ENCODE measurements at regions not wholly inside any gene's neighbourhood (a gene's known extent, or its start where the extent isn't known, plus 50 kb on each side); places are given as distances from the start of the nearest gene placed in this dataset.

DNA sequence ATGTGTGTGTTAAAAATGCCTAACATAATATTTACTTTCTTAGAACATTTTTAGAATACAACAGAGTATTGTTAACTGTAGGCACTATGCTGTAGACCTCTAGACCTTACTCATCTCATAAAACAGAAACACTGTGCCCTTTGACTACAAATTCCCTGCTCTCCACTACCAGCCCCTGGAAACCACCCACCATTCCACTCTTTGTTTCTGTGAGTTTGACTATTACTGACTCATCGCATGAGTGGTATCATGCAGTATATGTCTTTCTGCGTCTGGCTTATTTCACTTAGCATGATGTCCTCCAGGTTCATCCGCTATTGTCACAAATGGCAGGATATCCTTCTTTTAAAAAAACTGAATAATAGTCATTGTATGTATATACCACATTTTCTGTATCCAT, 216.7 kb upstream of the CFAP20DC start:
- TF ChIP-seq, protein P1, sequence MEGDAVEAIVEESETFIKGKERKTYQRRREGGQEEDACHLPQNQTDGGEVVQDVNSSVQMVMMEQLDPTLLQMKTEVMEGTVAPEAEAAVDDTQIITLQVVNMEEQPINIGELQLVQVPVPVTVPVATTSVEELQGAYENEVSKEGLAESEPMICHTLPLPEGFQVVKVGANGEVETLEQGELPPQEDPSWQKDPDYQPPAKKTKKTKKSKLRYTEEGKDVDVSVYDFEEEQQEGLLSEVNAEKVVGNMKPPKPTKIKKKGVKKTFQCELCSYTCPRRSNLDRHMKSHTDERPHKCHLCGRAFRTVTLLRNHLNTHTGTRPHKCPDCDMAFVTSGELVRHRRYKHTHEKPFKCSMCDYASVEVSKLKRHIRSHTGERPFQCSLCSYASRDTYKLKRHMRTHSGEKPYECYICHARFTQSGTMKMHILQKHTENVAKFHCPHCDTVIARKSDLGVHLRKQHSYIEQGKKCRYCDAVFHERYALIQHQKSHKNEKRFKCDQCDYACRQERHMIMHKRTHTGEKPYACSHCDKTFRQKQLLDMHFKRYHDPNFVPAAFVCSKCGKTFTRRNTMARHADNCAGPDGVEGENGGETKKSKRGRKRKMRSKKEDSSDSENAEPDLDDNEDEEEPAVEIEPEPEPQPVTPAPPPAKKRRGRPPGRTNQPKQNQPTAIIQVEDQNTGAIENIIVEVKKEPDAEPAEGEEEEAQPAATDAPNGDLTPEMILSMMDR (IDR thresholded peaks at IDR 0.05) = no peak
- TF ChIP-seq POLR2A (IDR thresholded peaks at IDR 0.05) = no peak
